Cardiac muscle cell (in vitro differentiated cells and primary cell): ENCODE measurements at regions not wholly inside any gene's neighbourhood (a gene's known extent, or its start where the extent isn't known, plus 50 kb on each side); places are given as distances from the start of the nearest gene placed in this dataset.

Experiments used
- DNase-seq, 2 donors: peaks; one replicate each; pipeline versions ENCODE4 v3.0.0 to v3.0.0-alpha.2; 2010 to 2017; ENCODE audit warnings: low read depth in 1 of 2, low spot score in 1 of 2
- H3K27ac ChIP-seq: fragments of 200-600 bp; sonication (generic); 2 replicates; pipeline ENCODE4 v1.5.1; 2016
- H3K27me3 ChIP-seq: fragments of 200-600 bp; sonication (generic); 2 replicates; pipeline ENCODE4 v1.6.0; 2016; ENCODE audit warnings: control low read depth
- H3K36me3 ChIP-seq: fragments of 200-600 bp; sonication (generic); 2 replicates; pipeline ENCODE4 v1.5.1; 2016; ENCODE audit warnings: control low read depth
- H3K4me1 ChIP-seq: fragments of 200-600 bp; sonication (generic); 2 replicates; pipeline ENCODE4 v1.8.1; 2017; ENCODE audit warnings: low read depth, mild to moderate bottlenecking, mixed run types
- H3K4me3 ChIP-seq: fragments of 200-600 bp; sonication (generic); 2 replicates; pipeline ENCODE4 v1.5.1; 2016; ENCODE audit warnings: mild to moderate bottlenecking
- H3K9me3 ChIP-seq: fragments of 200-600 bp; sonication (generic); 2 replicates; pipeline ENCODE4 v1.5.1; 2017; ENCODE audit warnings: low read depth, mild to moderate bottlenecking, control low read depth
- TF ChIP-seq, protein P1 (sequence below): IDR thresholded peaks from 2 replicates; pipeline ENCODE4 v1.5.1; 2012; ENCODE audit warnings: low read depth, mild to moderate bottlenecking, low read length

DNA sequence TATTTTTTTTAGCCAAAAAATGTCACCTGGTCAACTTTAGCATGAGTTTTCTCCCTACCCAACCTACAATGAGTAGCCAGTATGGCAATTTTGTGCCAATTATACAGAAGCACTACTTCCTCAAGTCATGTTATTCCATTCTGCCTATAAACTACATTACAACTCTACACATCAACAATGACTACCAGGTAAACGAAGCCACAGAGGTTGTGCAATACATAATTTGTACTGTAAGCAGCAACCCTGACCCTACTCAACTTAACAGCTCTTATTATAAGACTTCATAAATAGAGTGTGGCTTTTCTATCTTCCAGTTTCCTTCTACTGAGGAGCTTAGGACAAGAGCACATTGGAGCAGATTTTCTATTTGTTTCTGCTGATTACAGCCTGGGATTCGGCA, 160.5 kb downstream of the HS3ST1 start:
- H3K9me3 ChIP-seq: no peaks in the 10 kb centered on the region
- no peak for DNase-seq
- TF ChIP-seq, protein P1, sequence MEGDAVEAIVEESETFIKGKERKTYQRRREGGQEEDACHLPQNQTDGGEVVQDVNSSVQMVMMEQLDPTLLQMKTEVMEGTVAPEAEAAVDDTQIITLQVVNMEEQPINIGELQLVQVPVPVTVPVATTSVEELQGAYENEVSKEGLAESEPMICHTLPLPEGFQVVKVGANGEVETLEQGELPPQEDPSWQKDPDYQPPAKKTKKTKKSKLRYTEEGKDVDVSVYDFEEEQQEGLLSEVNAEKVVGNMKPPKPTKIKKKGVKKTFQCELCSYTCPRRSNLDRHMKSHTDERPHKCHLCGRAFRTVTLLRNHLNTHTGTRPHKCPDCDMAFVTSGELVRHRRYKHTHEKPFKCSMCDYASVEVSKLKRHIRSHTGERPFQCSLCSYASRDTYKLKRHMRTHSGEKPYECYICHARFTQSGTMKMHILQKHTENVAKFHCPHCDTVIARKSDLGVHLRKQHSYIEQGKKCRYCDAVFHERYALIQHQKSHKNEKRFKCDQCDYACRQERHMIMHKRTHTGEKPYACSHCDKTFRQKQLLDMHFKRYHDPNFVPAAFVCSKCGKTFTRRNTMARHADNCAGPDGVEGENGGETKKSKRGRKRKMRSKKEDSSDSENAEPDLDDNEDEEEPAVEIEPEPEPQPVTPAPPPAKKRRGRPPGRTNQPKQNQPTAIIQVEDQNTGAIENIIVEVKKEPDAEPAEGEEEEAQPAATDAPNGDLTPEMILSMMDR: no peak
- H3K36me3 ChIP-seq: no peaks in the 10 kb centered on the region
- no peaks in the 10 kb centered on the region for H3K27me3 ChIP-seq
- H3K27ac ChIP-seq: no peak overlapping the region
- H3K4me3 ChIP-seq: no peak overlapping the region
- H3K4me1 ChIP-seq: peaks cover 3% of the 10 kb centered on the region

DNA sequence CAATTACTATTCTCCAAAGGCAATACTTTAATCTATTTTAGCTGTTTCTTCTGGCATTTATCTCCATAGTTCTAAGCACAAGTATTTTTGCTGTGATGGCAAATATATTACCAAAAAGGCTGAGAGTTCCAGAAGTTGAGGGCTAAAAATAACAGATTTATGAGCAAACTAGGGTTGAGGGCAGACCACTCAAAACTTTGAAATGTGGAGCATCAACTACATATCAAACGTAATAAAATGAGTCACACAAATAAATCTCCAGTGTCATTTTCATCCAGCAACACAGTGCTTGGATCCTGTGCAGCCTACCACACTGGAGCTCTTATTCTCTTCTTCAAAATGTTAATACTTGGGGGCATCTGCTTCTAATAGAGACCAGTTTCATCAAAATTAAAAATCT, 163.9 kb downstream of the HS3ST1 start:
- Histone ChIP-seq H3K9me3 (no peaks in the 10 kb centered on the region), H3K27ac (no peak overlapping the region), H3K27me3 (no peaks in the 10 kb centered on the region), H3K4me1 (peaks cover 3% of the 10 kb centered on the region), H3K4me3 (no peak overlapping the region), H3K36me3 (no peaks in the 10 kb centered on the region)
- TF ChIP-seq, protein P1: no peak
- no peak for DNase-seq

- TF ChIP-seq, protein P1: no peak
- Histone ChIP-seq H3K4me3 (no peak overlapping the region), H3K4me1 (peaks cover 3% of the 10 kb centered on the region), H3K27ac (no peak overlapping the region), H3K36me3 (no peaks in the 10 kb centered on the region), H3K9me3 (no peaks in the 10 kb centered on the region), H3K27me3 (no peaks in the 10 kb centered on the region)
- no peak for DNase-seq
Observed at GRCh38 chr4:11264346-11264745, 164.3 kb downstream of the HS3ST1 start.

GRCh38 chr4:11263208-11263607, 165.5 kb downstream of the HS3ST1 start:
- Histone ChIP-seq H3K4me1 (peaks cover 3% of the 10 kb centered on the region), H3K9me3 (no peaks in the 10 kb centered on the region), H3K36me3 (no peaks in the 10 kb centered on the region), H3K27ac (no peak overlapping the region), H3K4me3 (no peak overlapping the region), H3K27me3 (no peaks in the 10 kb centered on the region)
- TF ChIP-seq, protein P1: no peak
- no peak for DNase-seq

DNA sequence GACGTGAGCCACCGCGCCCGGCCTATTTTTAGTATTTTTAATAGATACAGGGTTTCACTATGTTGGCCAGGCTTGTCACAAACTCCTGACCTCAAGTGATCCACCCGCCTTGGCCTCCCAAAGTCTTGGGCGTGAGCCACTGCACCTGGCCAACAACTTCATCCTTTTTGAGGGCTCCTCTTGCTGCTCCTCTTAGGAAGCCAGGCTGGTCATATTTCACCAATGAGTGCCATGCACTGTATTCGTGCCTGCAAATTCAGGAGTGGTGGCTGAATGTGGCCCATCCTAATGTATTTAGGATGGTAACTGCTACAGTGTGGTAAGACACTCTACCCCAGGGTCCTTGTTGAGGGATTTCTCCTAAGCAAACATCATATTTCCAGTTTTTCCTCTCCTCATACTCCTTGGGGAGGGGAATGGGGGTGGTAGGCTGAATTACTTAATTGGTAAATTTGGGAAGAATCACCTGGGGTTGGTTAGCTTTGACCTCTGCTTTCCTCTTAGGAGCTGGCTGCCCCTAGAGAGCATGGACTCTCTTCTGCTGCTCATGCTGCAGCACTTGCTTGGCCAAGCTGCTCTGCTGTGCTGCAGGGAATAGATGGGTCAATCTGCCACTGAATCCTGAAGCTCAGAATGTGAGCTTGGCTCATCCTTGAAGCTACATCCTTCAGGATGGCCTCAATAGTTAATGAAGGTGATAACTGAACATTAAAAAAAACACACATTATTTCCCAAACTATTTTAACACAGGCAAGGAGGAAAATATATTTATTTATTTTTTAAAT, 167.4 kb downstream of the HS3ST1 start:
- TF ChIP-seq, protein P1: no peak
- Histone ChIP-seq H3K27ac (no peak overlapping the region), H3K4me1 (peaks cover 3% of the 10 kb centered on the region), H3K27me3 (no peaks in the 10 kb centered on the region), H3K9me3 (no peaks in the 10 kb centered on the region), H3K36me3 (no peaks in the 10 kb centered on the region), H3K4me3 (no peak overlapping the region)
- DNase-seq: no peak

DNA sequence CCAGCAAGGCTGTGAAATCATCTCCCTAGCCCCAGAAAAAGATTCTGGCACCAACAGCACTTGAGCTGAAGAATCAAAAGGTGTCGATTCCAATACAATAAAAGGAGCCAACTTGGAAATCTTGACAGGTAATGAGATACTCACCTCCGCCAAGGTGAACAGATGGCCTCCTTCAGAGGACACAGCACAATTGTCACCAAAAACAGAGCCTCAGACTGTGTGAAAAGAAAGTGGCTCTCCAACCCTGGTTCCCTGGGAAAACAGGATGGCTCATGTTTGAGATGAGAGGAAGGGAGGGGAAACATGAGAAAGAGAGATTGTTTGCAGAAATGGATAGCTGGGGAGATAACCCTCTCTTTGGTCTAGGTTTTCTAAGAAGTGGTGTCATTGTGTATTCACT, 168.9 kb downstream of the HS3ST1 start:
- no peaks in the 10 kb centered on the region for H3K27me3 ChIP-seq

More for the DNA sequence above, 168.9 kb downstream of the HS3ST1 start:
- peaks cover 3% of the 10 kb centered on the region for H3K4me1 ChIP-seq
- H3K36me3 ChIP-seq: no peaks in the 10 kb centered on the region
- H3K4me3 ChIP-seq: no peak overlapping the region
- no peak for DNase-seq
- no peaks in the 10 kb centered on the region for H3K9me3 ChIP-seq
- TF ChIP-seq, protein P1: no peak
- no peak overlapping the region for H3K27ac ChIP-seq
